ENCODE measurements at regions not wholly inside any gene's neighbourhood (a gene's known extent, or its start where the extent isn't known, plus 50 kb on each side); places are given as distances from the start of the nearest gene placed in this dataset.
"Not testable (repeated sequence)": the region's sequence is repeated elsewhere in the genome, so short reads cannot be mapped to it uniquely, and the experiment has no call there.

GRCh38 chr3:178345944-178346343 lies 190.3 kb upstream of the KCNMB2 start:
- POLR2A ChIA-PET = no interaction called here
- TF ChIP-seq CTCF (IDR thresholded peaks at IDR 0.05; ENCODE audit: low read depth, low read length) = no peak
- Histone ChIP-seq H3K9me3 (ENCODE audit: control insufficient read depth, insufficient read depth, low read length) (peaks cover 3% of the 10 kb centered on the region; the same call in 1 of the 2 replicates), H3K27me3 (ENCODE audit: control insufficient read depth, insufficient read depth, low read length) (no peaks in the 10 kb centered on the region), H3K4me3 (ENCODE audit: low read depth, low read length) (no peak overlapping the region), H3K27ac (ENCODE audit: low read depth, low read length) (no peak overlapping the region)
- DNase-seq (ENCODE audit: low read depth, low spot score) = no peak
- CTCF ChIA-PET = interaction anchor here (1.1 kb wide), 1 partner anchor 39 kb away, joined by 4 read pairs; no protein-coding TSS in a partner anchor

GRCh38 chr3:178348561-178349217 lies 187.5 kb upstream of the KCNMB2 start:
- CTCF ChIA-PET = not testable (repeated sequence)

GRCh38 chr3:178349218-178349596 lies 187.0 kb upstream of the KCNMB2 start:
- DNase-seq (ENCODE audit: low read depth, low spot score); CTCF ChIA-PET; POLR2A ChIA-PET; H3K27me3 ChIP-seq (ENCODE audit: control insufficient read depth, insufficient read depth, low read length); H3K9me3 ChIP-seq (ENCODE audit: control insufficient read depth, insufficient read depth, low read length); H3K4me3 ChIP-seq (ENCODE audit: low read depth, low read length); H3K27ac ChIP-seq (ENCODE audit: low read depth, low read length): not testable (repeated sequence)

More at GRCh38 chr3:178348561-178349217, 187.5 kb upstream of the KCNMB2 start:
- DNase-seq (ENCODE audit: low read depth, low spot score); H3K27me3 ChIP-seq (ENCODE audit: control insufficient read depth, insufficient read depth, low read length); H3K27ac ChIP-seq (ENCODE audit: low read depth, low read length); H3K9me3 ChIP-seq (ENCODE audit: control insufficient read depth, insufficient read depth, low read length); POLR2A ChIA-PET; H3K4me3 ChIP-seq (ENCODE audit: low read depth, low read length): not testable (repeated sequence)

- DNase-seq (ENCODE audit: low read depth, low spot score) = no peak
- CTCF ChIA-PET = no interaction called here
- Histone ChIP-seq H3K4me3 (ENCODE audit: low read depth, low read length) (no peak overlapping the region), H3K27me3 (ENCODE audit: control insufficient read depth, insufficient read depth, low read length) (no peaks in the 10 kb centered on the region), H3K27ac (ENCODE audit: low read depth, low read length) (no peak overlapping the region), H3K9me3 (ENCODE audit: control insufficient read depth, insufficient read depth, low read length) (peaks cover 3% of the 10 kb centered on the region; the same call in 1 of the 2 replicates)
- POLR2A ChIA-PET = no interaction called here
- TF ChIP-seq CTCF (IDR thresholded peaks at IDR 0.05; ENCODE audit: low read depth, low read length) = no peak
Observed at GRCh38 chr3:178350763-178351162, 185.5 kb upstream of the KCNMB2 start.

- no peak for TF ChIP-seq CTCF (IDR thresholded peaks at IDR 0.05; ENCODE audit: low read depth, low read length)
- Histone ChIP-seq H3K4me3 (ENCODE audit: low read depth, low read length) (no peak overlapping the region), H3K27ac (ENCODE audit: low read depth, low read length) (no peak overlapping the region), H3K9me3 (ENCODE audit: control insufficient read depth, insufficient read depth, low read length) (peaks cover 3% of the 10 kb centered on the region; the same call in 1 of the 2 replicates), H3K27me3 (ENCODE audit: control insufficient read depth, insufficient read depth, low read length) (no peaks in the 10 kb centered on the region)
- CTCF ChIA-PET = interaction anchor here (0.9 kb wide), 1 partner anchor 293 kb away, joined by 3 read pairs; no protein-coding TSS in a partner anchor
- peak; percentile 66 for DNase-seq (ENCODE audit: low read depth, low spot score)
- POLR2A ChIA-PET = interaction anchor here (1.5 kb wide), 1 partner anchor 30 kb away, joined by 5 read pairs; no protein-coding TSS in a partner anchor
Observed at GRCh38 chr3:178352326-178353005, 183.8 kb upstream of the KCNMB2 start.
